ENCODE measurements at regions not wholly inside any gene's neighbourhood (a gene's known extent, or its start where the extent isn't known, plus 50 kb on each side); places are given as distances from the start of the nearest gene placed in this dataset.
A peak's percentile ranks its signal among the peaks of the same experiment; 100 is the strongest.

DNA sequence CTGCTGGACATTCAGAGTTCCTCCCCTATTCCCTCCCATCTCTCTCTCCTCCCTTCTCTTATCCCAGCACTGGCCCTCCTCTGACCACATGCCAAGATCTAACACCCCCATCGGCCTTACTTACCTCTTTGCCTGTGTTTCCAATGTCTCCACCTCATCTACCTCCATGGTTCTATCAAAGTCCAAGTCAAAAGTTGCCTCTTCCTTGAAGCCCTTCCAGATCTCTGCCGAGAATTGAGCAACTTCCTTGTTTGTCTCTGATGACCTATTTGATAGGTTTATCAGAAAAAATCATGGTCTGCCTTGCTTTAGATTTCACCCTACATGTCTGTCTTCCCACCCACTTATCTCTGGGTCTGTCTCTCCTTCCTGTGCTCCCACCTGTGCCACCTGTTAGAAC lies 69.7 kb upstream of the ITGA11 start:
- peak; percentile 13 for DNase-seq (ENCODE audit: low spot score)
- WGBS, result 62% methylated on average over 2 of the region's 2 CpGs

DNA sequence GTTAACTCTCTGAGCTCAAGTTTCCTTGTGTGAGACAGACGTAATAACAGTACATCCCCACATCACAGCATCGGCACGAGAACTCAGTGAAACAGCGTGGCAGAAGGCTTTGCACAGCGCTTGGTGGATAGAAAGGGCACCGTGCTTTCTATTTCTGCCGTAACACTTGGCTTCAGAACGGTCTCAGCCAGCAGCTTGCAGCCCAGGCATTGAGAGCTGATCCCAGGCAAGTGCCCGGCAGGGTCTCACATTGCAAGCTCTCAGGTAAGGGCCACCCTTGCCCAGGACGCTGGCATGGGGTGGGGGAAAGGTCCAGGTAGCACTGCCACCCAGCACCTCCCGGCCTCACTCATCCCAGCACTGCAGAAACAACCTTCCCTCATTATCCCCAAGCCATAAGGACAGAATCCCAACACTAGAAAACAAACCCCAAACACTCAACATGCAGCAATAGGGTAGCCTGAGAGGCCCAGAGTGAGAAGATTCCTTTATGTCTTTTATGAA lies 70.5 kb upstream of the ITGA11 start:
- H3K4me1 ChIP-seq (ENCODE audit: control insufficient read depth in 4 of 4, insufficient read depth in 4 of 4, low read length in 3 of 4), result no peaks in the 10 kb centered on the region
- no peak overlapping the region for H3K27ac ChIP-seq (ENCODE audit: low read depth in 1 of 2, low read length in 2 of 2)
- DNase-seq (ENCODE audit: low spot score), result peak; percentile 14
- no peaks in the 10 kb centered on the region for H3K36me3 ChIP-seq (ENCODE audit: control insufficient read depth in 4 of 4, insufficient read depth in 3 of 4, low read depth in 1 of 4, low read length in 3 of 4)
- no peaks in the 10 kb centered on the region for H3K27me3 ChIP-seq (ENCODE audit: control insufficient read depth in 4 of 4, insufficient read depth in 4 of 4, low read length in 3 of 4)
- no peak overlapping the region for H3K4me3 ChIP-seq (ENCODE audit: low read depth in 1 of 3, low read length in 3 of 3)
- H3K9ac ChIP-seq (ENCODE audit: low read depth in 1 of 2, low read length in 2 of 2), result no peak overlapping the region
- H3K9me3 ChIP-seq (ENCODE audit: control insufficient read depth in 4 of 4, low read length in 3 of 4), result no peaks in the 10 kb centered on the region
- WGBS, result 90% methylated on average over 11 of the region's 11 CpGs
- TF ChIP-seq, protein P1, sequence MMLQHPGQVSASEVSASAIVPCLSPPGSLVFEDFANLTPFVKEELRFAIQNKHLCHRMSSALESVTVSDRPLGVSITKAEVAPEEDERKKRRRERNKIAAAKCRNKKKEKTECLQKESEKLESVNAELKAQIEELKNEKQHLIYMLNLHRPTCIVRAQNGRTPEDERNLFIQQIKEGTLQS (IDR thresholded peaks at IDR 0.05), result no peak
- no peak for TF ChIP-seq FOXA2 (IDR thresholded peaks at IDR 0.05)
- TF ChIP-seq SP1 (IDR thresholded peaks at IDR 0.05), result no peak
- TF ChIP-seq, protein P2, sequence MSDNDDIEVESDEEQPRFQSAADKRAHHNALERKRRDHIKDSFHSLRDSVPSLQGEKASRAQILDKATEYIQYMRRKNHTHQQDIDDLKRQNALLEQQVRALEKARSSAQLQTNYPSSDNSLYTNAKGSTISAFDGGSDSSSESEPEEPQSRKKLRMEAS (IDR thresholded peaks at IDR 0.05), result no peak
- no peak for TF ChIP-seq RAD21 (IDR thresholded peaks at IDR 0.05)
- TF ChIP-seq JUND (IDR thresholded peaks at IDR 0.05), result no peak
- TF ChIP-seq, protein P3, sequence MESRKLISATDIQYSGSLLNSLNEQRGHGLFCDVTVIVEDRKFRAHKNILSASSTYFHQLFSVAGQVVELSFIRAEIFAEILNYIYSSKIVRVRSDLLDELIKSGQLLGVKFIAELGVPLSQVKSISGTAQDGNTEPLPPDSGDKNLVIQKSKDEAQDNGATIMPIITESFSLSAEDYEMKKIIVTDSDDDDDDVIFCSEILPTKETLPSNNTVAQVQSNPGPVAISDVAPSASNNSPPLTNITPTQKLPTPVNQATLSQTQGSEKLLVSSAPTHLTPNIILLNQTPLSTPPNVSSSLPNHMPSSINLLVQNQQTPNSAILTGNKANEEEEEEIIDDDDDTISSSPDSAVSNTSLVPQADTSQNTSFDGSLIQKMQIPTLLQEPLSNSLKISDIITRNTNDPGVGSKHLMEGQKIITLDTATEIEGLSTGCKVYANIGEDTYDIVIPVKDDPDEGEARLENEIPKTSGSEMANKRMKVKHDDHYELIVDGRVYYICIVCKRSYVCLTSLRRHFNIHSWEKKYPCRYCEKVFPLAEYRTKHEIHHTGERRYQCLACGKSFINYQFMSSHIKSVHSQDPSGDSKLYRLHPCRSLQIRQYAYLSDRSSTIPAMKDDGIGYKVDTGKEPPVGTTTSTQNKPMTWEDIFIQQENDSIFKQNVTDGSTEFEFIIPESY (IDR thresholded peaks at IDR 0.05), result no peak
- TF ChIP-seq FOXA1 (IDR thresholded peaks at IDR 0.05), result no peak
- no peak for TF ChIP-seq RXRA (IDR thresholded peaks at IDR 0.05)
- TF ChIP-seq NR2F2 (IDR thresholded peaks at IDR 0.05), result no peak
- TF ChIP-seq GABPA (IDR thresholded peaks at IDR 0.05 in 1 of 2, conservative IDR thresholded peaks at IDR 0.05 in 1 of 2), result no peak

More for the DNA sequence above, 69.7 kb upstream of the ITGA11 start:
- H3K9me3 ChIP-seq (ENCODE audit: control insufficient read depth in 4 of 4, low read length in 3 of 4), result no peaks in the 10 kb centered on the region
- H3K27me3 ChIP-seq (ENCODE audit: control insufficient read depth in 4 of 4, insufficient read depth in 4 of 4, low read length in 3 of 4), result no peaks in the 10 kb centered on the region
- no peak overlapping the region for H3K27ac ChIP-seq (ENCODE audit: low read depth in 1 of 2, low read length in 2 of 2)
- H3K36me3 ChIP-seq (ENCODE audit: control insufficient read depth in 4 of 4, insufficient read depth in 3 of 4, low read depth in 1 of 4, low read length in 3 of 4), result no peaks in the 10 kb centered on the region
- no peak overlapping the region for H3K9ac ChIP-seq (ENCODE audit: low read depth in 1 of 2, low read length in 2 of 2)
- H3K4me1 ChIP-seq (ENCODE audit: control insufficient read depth in 4 of 4, insufficient read depth in 4 of 4, low read length in 3 of 4), result no peaks in the 10 kb centered on the region
- no peak overlapping the region for H3K4me3 ChIP-seq (ENCODE audit: low read depth in 1 of 3, low read length in 3 of 3)
- no peak for TF ChIP-seq JUND (IDR thresholded peaks at IDR 0.05)
- TF ChIP-seq, protein P4, sequence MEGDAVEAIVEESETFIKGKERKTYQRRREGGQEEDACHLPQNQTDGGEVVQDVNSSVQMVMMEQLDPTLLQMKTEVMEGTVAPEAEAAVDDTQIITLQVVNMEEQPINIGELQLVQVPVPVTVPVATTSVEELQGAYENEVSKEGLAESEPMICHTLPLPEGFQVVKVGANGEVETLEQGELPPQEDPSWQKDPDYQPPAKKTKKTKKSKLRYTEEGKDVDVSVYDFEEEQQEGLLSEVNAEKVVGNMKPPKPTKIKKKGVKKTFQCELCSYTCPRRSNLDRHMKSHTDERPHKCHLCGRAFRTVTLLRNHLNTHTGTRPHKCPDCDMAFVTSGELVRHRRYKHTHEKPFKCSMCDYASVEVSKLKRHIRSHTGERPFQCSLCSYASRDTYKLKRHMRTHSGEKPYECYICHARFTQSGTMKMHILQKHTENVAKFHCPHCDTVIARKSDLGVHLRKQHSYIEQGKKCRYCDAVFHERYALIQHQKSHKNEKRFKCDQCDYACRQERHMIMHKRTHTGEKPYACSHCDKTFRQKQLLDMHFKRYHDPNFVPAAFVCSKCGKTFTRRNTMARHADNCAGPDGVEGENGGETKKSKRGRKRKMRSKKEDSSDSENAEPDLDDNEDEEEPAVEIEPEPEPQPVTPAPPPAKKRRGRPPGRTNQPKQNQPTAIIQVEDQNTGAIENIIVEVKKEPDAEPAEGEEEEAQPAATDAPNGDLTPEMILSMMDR (IDR thresholded peaks at IDR 0.05; ENCODE audit: low read depth, low read length, missing input control), result no peak
- TF ChIP-seq RAD21 (IDR thresholded peaks at IDR 0.05), result no peak
- no peak for TF ChIP-seq EGR1 (IDR thresholded peaks at IDR 0.05; ENCODE audit: low read depth in 2 of 2)
- no peak for TF ChIP-seq SP1 (IDR thresholded peaks at IDR 0.05)
- no peak for TF ChIP-seq YY1 (IDR thresholded peaks at IDR 0.05)
- TF ChIP-seq, protein P2 (IDR thresholded peaks at IDR 0.05), result no peak
- no peak for TF ChIP-seq TAF1 (conservative IDR thresholded peaks at IDR 0.05)
- no peak for TF ChIP-seq HNF4G (IDR thresholded peaks at IDR 0.05)
- no peak for TF ChIP-seq GABPA (IDR thresholded peaks at IDR 0.05 in 1 of 2, conservative IDR thresholded peaks at IDR 0.05 in 1 of 2)
- no peak for TF ChIP-seq NR2F2 (IDR thresholded peaks at IDR 0.05)
- TF ChIP-seq FOXA1 (IDR thresholded peaks at IDR 0.05), result no peak
- TF ChIP-seq, protein P3 (IDR thresholded peaks at IDR 0.05), result no peak
- TF ChIP-seq HNF4A (conservative IDR thresholded peaks at IDR 0.05), result no peak
- TF ChIP-seq, protein P1 (IDR thresholded peaks at IDR 0.05), result no peak
- TF ChIP-seq, protein P5, sequence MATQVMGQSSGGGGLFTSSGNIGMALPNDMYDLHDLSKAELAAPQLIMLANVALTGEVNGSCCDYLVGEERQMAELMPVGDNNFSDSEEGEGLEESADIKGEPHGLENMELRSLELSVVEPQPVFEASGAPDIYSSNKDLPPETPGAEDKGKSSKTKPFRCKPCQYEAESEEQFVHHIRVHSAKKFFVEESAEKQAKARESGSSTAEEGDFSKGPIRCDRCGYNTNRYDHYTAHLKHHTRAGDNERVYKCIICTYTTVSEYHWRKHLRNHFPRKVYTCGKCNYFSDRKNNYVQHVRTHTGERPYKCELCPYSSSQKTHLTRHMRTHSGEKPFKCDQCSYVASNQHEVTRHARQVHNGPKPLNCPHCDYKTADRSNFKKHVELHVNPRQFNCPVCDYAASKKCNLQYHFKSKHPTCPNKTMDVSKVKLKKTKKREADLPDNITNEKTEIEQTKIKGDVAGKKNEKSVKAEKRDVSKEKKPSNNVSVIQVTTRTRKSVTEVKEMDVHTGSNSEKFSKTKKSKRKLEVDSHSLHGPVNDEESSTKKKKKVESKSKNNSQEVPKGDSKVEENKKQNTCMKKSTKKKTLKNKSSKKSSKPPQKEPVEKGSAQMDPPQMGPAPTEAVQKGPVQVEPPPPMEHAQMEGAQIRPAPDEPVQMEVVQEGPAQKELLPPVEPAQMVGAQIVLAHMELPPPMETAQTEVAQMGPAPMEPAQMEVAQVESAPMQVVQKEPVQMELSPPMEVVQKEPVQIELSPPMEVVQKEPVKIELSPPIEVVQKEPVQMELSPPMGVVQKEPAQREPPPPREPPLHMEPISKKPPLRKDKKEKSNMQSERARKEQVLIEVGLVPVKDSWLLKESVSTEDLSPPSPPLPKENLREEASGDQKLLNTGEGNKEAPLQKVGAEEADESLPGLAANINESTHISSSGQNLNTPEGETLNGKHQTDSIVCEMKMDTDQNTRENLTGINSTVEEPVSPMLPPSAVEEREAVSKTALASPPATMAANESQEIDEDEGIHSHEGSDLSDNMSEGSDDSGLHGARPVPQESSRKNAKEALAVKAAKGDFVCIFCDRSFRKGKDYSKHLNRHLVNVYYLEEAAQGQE (IDR thresholded peaks at IDR 0.05), result no peak
